ENCODE measurements at regions not wholly inside any gene's neighbourhood (a gene's known extent, or its start where the extent isn't known, plus 50 kb on each side); places are given as distances from the start of the nearest gene placed in this dataset.
"Not testable (repeated sequence)": the region's sequence is repeated elsewhere in the genome, so short reads cannot be mapped to it uniquely, and the experiment has no call there.

GRCh38 chr5:60492958-60493357, 207.0 kb downstream of the DEPDC1B start:
- no peak for DNase-seq (ENCODE audit: extremely low spot score, insufficient read length, low read depth)
- FAIRE-seq, result no peak

- not testable (repeated sequence) for FAIRE-seq; DNase-seq (ENCODE audit: extremely low spot score, insufficient read length, low read depth)
Observed at GRCh38 chr5:60492358-60492757, 207.6 kb downstream of the DEPDC1B start.

GRCh38 chr5:60490597-60491166, 209.3 kb downstream of the DEPDC1B start:
- no peak for FAIRE-seq
- no peak for DNase-seq (ENCODE audit: extremely low spot score, insufficient read length, low read depth)

GRCh38 chr5:60489856-60490255, 210.1 kb downstream of the DEPDC1B start:
- DNase-seq (ENCODE audit: extremely low spot score, insufficient read length, low read depth) (no peak), FAIRE-seq (no peak)

GRCh38 chr5:60489377-60489776, 210.6 kb downstream of the DEPDC1B start:
- FAIRE-seq, result no peak
- DNase-seq (ENCODE audit: extremely low spot score, insufficient read length, low read depth), result no peak

- no peak for FAIRE-seq
Observed at GRCh38 chr5:60488466-60489130, 211.4 kb downstream of the DEPDC1B start.

GRCh38 chr5:60487885-60488442, 212.0 kb downstream of the DEPDC1B start:
- FAIRE-seq (no peak), DNase-seq (ENCODE audit: extremely low spot score, insufficient read length, low read depth) (no peak)

More at GRCh38 chr5:60488466-60489130, 211.4 kb downstream of the DEPDC1B start:
- DNase-seq (ENCODE audit: extremely low spot score, insufficient read length, low read depth), result no peak

GRCh38 chr5:60487476-60487875, 212.5 kb downstream of the DEPDC1B start:
- DNase-seq (ENCODE audit: extremely low spot score, insufficient read length, low read depth) (no peak), FAIRE-seq (no peak)

GRCh38 chr5:60485361-60485760, 214.6 kb downstream of the DEPDC1B start:
- no peak for FAIRE-seq
- no peak for DNase-seq (ENCODE audit: extremely low spot score, insufficient read length, low read depth)

- DNase-seq (ENCODE audit: extremely low spot score, insufficient read length, low read depth), result no peak
- FAIRE-seq, result no peak
Observed at GRCh38 chr5:60483050-60483449, 216.9 kb downstream of the DEPDC1B start.

GRCh38 chr5:60482301-60482700, 217.7 kb downstream of the DEPDC1B start:
- no peak for FAIRE-seq

GRCh38 chr5:60479542-60479941, 220.4 kb downstream of the DEPDC1B start:
- DNase-seq (ENCODE audit: extremely low spot score, insufficient read length, low read depth) (no peak), FAIRE-seq (no peak)

More at GRCh38 chr5:60482301-60482700, 217.7 kb downstream of the DEPDC1B start:
- no peak for DNase-seq (ENCODE audit: extremely low spot score, insufficient read length, low read depth)

GRCh38 chr5:60477849-60478248, 222.1 kb downstream of the DEPDC1B start:
- peak; percentile 29 for FAIRE-seq
- DNase-seq (ENCODE audit: extremely low spot score, insufficient read length, low read depth), result no peak

- no peak for FAIRE-seq
- no peak for DNase-seq (ENCODE audit: extremely low spot score, insufficient read length, low read depth)
Observed at GRCh38 chr5:60473654-60474053, 226.3 kb downstream of the DEPDC1B start.

GRCh38 chr5:60473027-60473426, 226.9 kb downstream of the DEPDC1B start:
- not testable (repeated sequence) for DNase-seq (ENCODE audit: extremely low spot score, insufficient read length, low read depth); FAIRE-seq

GRCh38 chr5:60470881-60471280, 229.1 kb downstream of the DEPDC1B start:
- FAIRE-seq, result no peak
- DNase-seq (ENCODE audit: extremely low spot score, insufficient read length, low read depth), result no peak

- FAIRE-seq (no peak), DNase-seq (ENCODE audit: extremely low spot score, insufficient read length, low read depth) (no peak)
Observed at GRCh38 chr5:60469286-60469685, 230.7 kb downstream of the DEPDC1B start.

- DNase-seq (ENCODE audit: extremely low spot score, insufficient read length, low read depth), result no peak
- FAIRE-seq, result no peak
Observed at GRCh38 chr5:60463179-60463868, 236.6 kb downstream of the DEPDC1B start.

GRCh38 chr5:60458666-60459065, 241.3 kb downstream of the DEPDC1B start:
- DNase-seq (ENCODE audit: extremely low spot score, insufficient read length, low read depth), result no peak
- no peak for FAIRE-seq

GRCh38 chr5:60457233-60457632, 242.7 kb downstream of the DEPDC1B start:
- no peak for DNase-seq (ENCODE audit: extremely low spot score, insufficient read length, low read depth)
- FAIRE-seq, result no peak

GRCh38 chr5:60455589-60455988, 244.4 kb downstream of the DEPDC1B start:
- DNase-seq (ENCODE audit: extremely low spot score, insufficient read length, low read depth) (no peak), FAIRE-seq (no peak)

Measured in GM18507 (cell line).